IMR-90 (cell line): ENCODE measurements at regions not wholly inside any gene's neighbourhood (a gene's known extent, or its start where the extent isn't known, plus 50 kb on each side); places are given as distances from the start of the nearest gene placed in this dataset.

Experiments used
- ATAC-seq: fragments of 200-7000 bp; cut with Tn5 transposase; 2 replicates; pipeline ENCODE4 v1.9.1; 2020; ENCODE audit warnings: low read depth, mild to moderate bottlenecking, moderate library complexity
- BruUV-seq: library from RNA; stranded (reverse); fragments of 400-500 nt; replicated peaks from 2 replicates; lab custom pipeline; 2021; lab: Mats Ljungman, UMichigan
- CTCF ChIA-PET: fragments of 300-600 bp; formaldehyde crosslinking; extraction: SDS; loops from one replicate; lab custom pipeline; 2021; ENCODE audit warnings: antibody characterized with exemption; lab: Yijun Ruan, JAX
- POLR2A ChIA-PET: fragments of 300-600 bp; sonication (Branson Sonifier 250); formaldehyde crosslinking; loops from one replicate; lab custom pipeline; 2022; ENCODE audit warnings: antibody characterized with exemption; ENCODE audit not compliant: unreplicated experiment; lab: Charles Lee
- DNase-seq: peaks from one replicate; pipeline ENCODE4 v3.0.0; 2013
- H2AFZ ChIP-seq: replicated peaks from 2 replicates; pipeline ENCODE3; 2013; ENCODE audit warnings: low read length, mild to moderate bottlenecking; ENCODE audit not compliant: poor library complexity
- H2AK5ac ChIP-seq: 2 replicates; pipeline ENCODE4 v1.6.1; 2013; ENCODE audit warnings: low read depth, low read length, inconsistent platforms
- H2AK9ac ChIP-seq: replicated peaks from 2 replicates; pipeline ENCODE3; 2013; ENCODE audit warnings: mild to moderate bottlenecking, low read depth, low read length, moderate library complexity; ENCODE audit not compliant: poor library complexity
- H2BK120ac ChIP-seq: 2 replicates; pipeline ENCODE4 v1.6.1; 2013; ENCODE audit warnings: low read depth, low read length, inconsistent platforms
- H2BK15ac ChIP-seq: 3 replicates; pipeline ENCODE4 v1.6.1; 2013; ENCODE audit warnings: low read depth, low read length, inconsistent platforms
- H2BK20ac ChIP-seq: 2 replicates; pipeline ENCODE4 v1.6.1; 2013; ENCODE audit warnings: low read depth, mild to moderate bottlenecking, inconsistent platforms, low read length, moderate library complexity
- H2BK5ac ChIP-seq: 2 replicates; pipeline ENCODE4 v1.6.1; 2013; ENCODE audit warnings: mild to moderate bottlenecking, low read depth, low read length, inconsistent platforms; ENCODE audit not compliant: poor library complexity, severe bottlenecking
- H3K14ac ChIP-seq: replicated peaks from 2 replicates; pipeline ENCODE4 v1.6.1; 2013; ENCODE audit warnings: low read depth, low read length, inconsistent platforms
- H3K18ac ChIP-seq: 2 replicates; pipeline ENCODE4 v1.6.1; 2013; ENCODE audit warnings: low read depth, low read length, control low read depth
- H3K23ac ChIP-seq: 2 replicates; pipeline ENCODE4 v1.6.1; 2013; ENCODE audit warnings: low read depth, low read length, inconsistent platforms
- H3K27ac ChIP-seq: 2 replicates; pipeline ENCODE4 v1.5.1; 2013; ENCODE audit warnings: mild to moderate bottlenecking, control low read depth, low read length; ENCODE audit not compliant: insufficient read depth
- H3K27me3 ChIP-seq: 2 replicates; pipeline ENCODE4 v1.6.1; 2013; ENCODE audit warnings: low read length; ENCODE audit not compliant: control insufficient read depth, insufficient read depth
- H3K36me3 ChIP-seq: 2 replicates; pipeline ENCODE4 v1.6.1; 2013; ENCODE audit warnings: low read length, mixed read lengths; ENCODE audit not compliant: control insufficient read depth, insufficient read depth
- H3K4ac ChIP-seq: 2 replicates; pipeline ENCODE4 v1.6.1; 2013; ENCODE audit warnings: low read depth, low read length, inconsistent platforms
- H3K4me1 ChIP-seq: 2 replicates; pipeline ENCODE4 v1.6.1; 2013; ENCODE audit warnings: low read length, mixed read lengths; ENCODE audit not compliant: control insufficient read depth, insufficient read depth
- H3K4me2 ChIP-seq: 2 replicates; pipeline ENCODE4 v1.6.1; 2013; ENCODE audit warnings: low read depth, mild to moderate bottlenecking, control low read depth, low read length, moderate library complexity
- H3K4me3 ChIP-seq: 2 replicates; pipeline ENCODE4 v1.5.1; 2013; ENCODE audit warnings: low read depth, mild to moderate bottlenecking, control low read depth, low read length, moderate library complexity; ENCODE audit not compliant: insufficient read depth
- H3K56ac ChIP-seq: 2 replicates; pipeline ENCODE4 v1.6.1; 2013; ENCODE audit warnings: low read length, inconsistent platforms; ENCODE audit not compliant: insufficient read depth; ENCODE audit errors: extremely low read depth
- H3K79me1 ChIP-seq, 2 experiments: 2 replicates each; pipeline ENCODE4 v1.6.1; 2013; ENCODE audit warnings: low read length in 2 of 2, inconsistent platforms in 1 of 2, low read depth in 1 of 2
- H3K9ac ChIP-seq: 2 replicates; pipeline ENCODE4 v1.6.1; 2013; ENCODE audit warnings: low read depth, low read length, control low read depth
- H3K9me1 ChIP-seq: 2 replicates; pipeline ENCODE4 v1.6.1; 2013; ENCODE audit warnings: low read length, inconsistent platforms; ENCODE audit not compliant: insufficient read depth
- H3K9me3 ChIP-seq: 2 replicates; pipeline ENCODE4 v1.6.1; 2013; ENCODE audit warnings: low read length; ENCODE audit not compliant: control insufficient read depth, insufficient read depth
- H4K20me1 ChIP-seq: 2 replicates; pipeline ENCODE4 v1.6.1; 2013; ENCODE audit warnings: low read length, inconsistent platforms; ENCODE audit not compliant: insufficient read depth
- H4K5ac ChIP-seq: 2 replicates; pipeline ENCODE4 v1.6.1; 2013; ENCODE audit warnings: mild to moderate bottlenecking, low read depth, low read length, control low read depth
- H4K8ac ChIP-seq, 2 experiments: 2 replicates each; pipeline ENCODE4 v1.6.1; 2013; ENCODE audit warnings: low read depth in 2 of 2, low read length in 2 of 2, control low read depth in 1 of 2, inconsistent platforms in 1 of 2
- H4K91ac ChIP-seq: 2 replicates; pipeline ENCODE4 v1.6.1; 2013; ENCODE audit warnings: low read depth, low read length, inconsistent platforms; ENCODE audit not compliant: insufficient read depth
- RAD21 ChIP-seq: IDR thresholded peaks from 2 replicates; pipeline ENCODE4 v1.6.1; 2012; ENCODE audit warnings: low read length, improper control_type of control experiment
- RCOR1 ChIP-seq: IDR thresholded peaks from 2 replicates; pipeline ENCODE4 v1.6.1; 2012; ENCODE audit warnings: mild to moderate bottlenecking, low read length, improper control_type of control experiment; ENCODE audit not compliant: insufficient replicate concordance
- WGBS, 2 experiments: methylation state at CpG; one replicate each; pipeline versions ENCODE4 v1.1.5 to v1.1.7; 2013; ENCODE audit warnings: missing lambda C conversion rate in 2 of 2; ENCODE audit not compliant: insufficient read length in 1 of 2; ENCODE audit errors: extremely low coverage in 2 of 2; 5-methylcytosine and 5-hydroxymethylcytosine counted together
- dilution Hi-C: fragments of 300-500 bp; cut with HindIII; formaldehyde crosslinking; loops from one replicate; pipeline ENCODE4 v1.14.3; 2018; ENCODE audit warnings: low sequenced_read_pairs; ENCODE audit not compliant: unreplicated experiment
- in situ Hi-C: fragments of 300-500 bp; cut with MboI; formaldehyde crosslinking; loops from 3 replicates; pipeline ENCODE4 v1.14.3; 2019; ENCODE audit warnings: low sequenced_read_pairs, inconsistent platforms, mixed read lengths
- intact Hi-C: fragments of 100-400 bp; cut with micrococcal nuclease; formaldehyde crosslinking; loops from 2 replicates; pipeline ENCODE4 v1.10.0; 2022
- TF ChIP-seq, protein P1 (sequence below): fragments of 150-350 bp; IDR thresholded peaks from 2 replicates; pipeline ENCODE4 v1.6.1; 2016; ENCODE audit warnings: low read depth, mild to moderate bottlenecking, low read length, moderate library complexity, borderline replicate concordance

DNA sequence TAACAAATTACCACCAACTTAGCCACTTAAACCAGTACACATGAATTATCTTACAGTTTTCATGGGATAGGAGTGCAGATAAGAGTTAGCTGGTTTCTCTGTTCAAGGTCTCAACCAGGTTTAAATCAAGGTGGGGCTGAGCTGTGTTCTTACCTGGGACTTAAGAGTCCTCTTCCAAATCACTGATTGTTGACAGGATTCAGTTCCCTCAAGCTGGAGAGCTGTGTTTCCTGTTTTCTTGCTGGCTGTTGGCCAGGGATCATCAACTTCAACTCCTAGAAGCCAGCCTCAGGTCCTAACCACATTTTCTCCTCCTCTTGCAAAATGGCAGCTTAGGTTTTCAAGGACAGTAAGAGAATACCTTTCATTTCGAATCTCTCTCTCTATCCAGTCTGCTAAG, 123.8 kb upstream of the CHRM3 start:
- BruUV-seq: no TSS peak

More for the DNA sequence above, 123.8 kb upstream of the CHRM3 start:
- dilution Hi-C loops: no loop called here
- no peak overlapping the region for H2AFZ ChIP-seq
- H2AK5ac ChIP-seq: no peak overlapping the region
- no peak overlapping the region for H3K23ac ChIP-seq
- H3K9ac ChIP-seq: no peak overlapping the region
- intact Hi-C loops: no loop called here
- H3K9me3 ChIP-seq: peaks cover 7% of the 10 kb centered on the region; the same call in 1 of the 2 replicates
- no peak overlapping the region for H3K4me3 ChIP-seq
- no CpG with 5 or more reads among the region's 1 CpG for WGBS, 2 experiments
- H3K56ac ChIP-seq: no peak overlapping the region
- H3K36me3 ChIP-seq: no peaks in the 10 kb centered on the region
- no peak overlapping the region for H2BK15ac ChIP-seq
- no peak overlapping the region for H2BK20ac ChIP-seq
- H2BK120ac ChIP-seq: no peak overlapping the region
- no peaks in the 10 kb centered on the region for H3K9me1 ChIP-seq
- no peak overlapping the region for H4K91ac ChIP-seq
- DNase-seq (no peak), ATAC-seq (no peak)
- no peak overlapping the region for H3K4me2 ChIP-seq
- H4K8ac ChIP-seq: no peak overlapping the region
- H3K27me3 ChIP-seq: no peaks in the 10 kb centered on the region
- H3K14ac ChIP-seq: no peak overlapping the region
- H3K4ac ChIP-seq: no peak overlapping the region
- H4K5ac ChIP-seq: no peak overlapping the region
- no peak overlapping the region for H3K27ac ChIP-seq
- no peaks in the 10 kb centered on the region for H4K20me1 ChIP-seq
- in situ Hi-C loops: no loop called here
- ChIA-PET CTCF (no interaction called here), POLR2A (no interaction called here)
- no peak overlapping the region for H3K18ac ChIP-seq
- H2BK5ac ChIP-seq: no peak overlapping the region
- TF ChIP-seq RCOR1: no peak
- TF ChIP-seq, protein P1, sequence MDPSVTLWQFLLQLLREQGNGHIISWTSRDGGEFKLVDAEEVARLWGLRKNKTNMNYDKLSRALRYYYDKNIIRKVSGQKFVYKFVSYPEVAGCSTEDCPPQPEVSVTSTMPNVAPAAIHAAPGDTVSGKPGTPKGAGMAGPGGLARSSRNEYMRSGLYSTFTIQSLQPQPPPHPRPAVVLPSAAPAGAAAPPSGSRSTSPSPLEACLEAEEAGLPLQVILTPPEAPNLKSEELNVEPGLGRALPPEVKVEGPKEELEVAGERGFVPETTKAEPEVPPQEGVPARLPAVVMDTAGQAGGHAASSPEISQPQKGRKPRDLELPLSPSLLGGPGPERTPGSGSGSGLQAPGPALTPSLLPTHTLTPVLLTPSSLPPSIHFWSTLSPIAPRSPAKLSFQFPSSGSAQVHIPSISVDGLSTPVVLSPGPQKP: no peak
- TF ChIP-seq RAD21: no peak
- H3K79me1 ChIP-seq: no peaks in the 10 kb centered on the region
- no peak overlapping the region for H2AK9ac ChIP-seq
- H3K4me1 ChIP-seq: no peaks in the 10 kb centered on the region
